ENCODE measurements at regions not wholly inside any gene's neighbourhood (a gene's known extent, or its start where the extent isn't known, plus 50 kb on each side); places are given as distances from the start of the nearest gene placed in this dataset.
"Not testable (repeated sequence)": the region's sequence is repeated elsewhere in the genome, so short reads cannot be mapped to it uniquely, and the experiment has no call there.

- TF ChIP-seq, protein P1, sequence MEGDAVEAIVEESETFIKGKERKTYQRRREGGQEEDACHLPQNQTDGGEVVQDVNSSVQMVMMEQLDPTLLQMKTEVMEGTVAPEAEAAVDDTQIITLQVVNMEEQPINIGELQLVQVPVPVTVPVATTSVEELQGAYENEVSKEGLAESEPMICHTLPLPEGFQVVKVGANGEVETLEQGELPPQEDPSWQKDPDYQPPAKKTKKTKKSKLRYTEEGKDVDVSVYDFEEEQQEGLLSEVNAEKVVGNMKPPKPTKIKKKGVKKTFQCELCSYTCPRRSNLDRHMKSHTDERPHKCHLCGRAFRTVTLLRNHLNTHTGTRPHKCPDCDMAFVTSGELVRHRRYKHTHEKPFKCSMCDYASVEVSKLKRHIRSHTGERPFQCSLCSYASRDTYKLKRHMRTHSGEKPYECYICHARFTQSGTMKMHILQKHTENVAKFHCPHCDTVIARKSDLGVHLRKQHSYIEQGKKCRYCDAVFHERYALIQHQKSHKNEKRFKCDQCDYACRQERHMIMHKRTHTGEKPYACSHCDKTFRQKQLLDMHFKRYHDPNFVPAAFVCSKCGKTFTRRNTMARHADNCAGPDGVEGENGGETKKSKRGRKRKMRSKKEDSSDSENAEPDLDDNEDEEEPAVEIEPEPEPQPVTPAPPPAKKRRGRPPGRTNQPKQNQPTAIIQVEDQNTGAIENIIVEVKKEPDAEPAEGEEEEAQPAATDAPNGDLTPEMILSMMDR (IDR thresholded peaks at IDR 0.05; ENCODE audit: borderline replicate concordance): no peak
- Histone ChIP-seq H3K27me3 (ENCODE audit: low read depth) (no peaks in the 10 kb centered on the region), H3K9me3 (replicated peaks) (peaks cover 18% of the 10 kb centered on the region), H3K27ac (replicated peaks) (no peak overlapping the region), H3K36me3 (no peaks in the 10 kb centered on the region), H3K4me3 (no peak overlapping the region), H3K4me1 (no peaks in the 10 kb centered on the region)
- intact Hi-C loops (cut with micrococcal nuclease): no loop called here
- DNase-seq: no peak
These were observed 617.8 kb downstream of the TRIB2 start for GRCh38 chr2:13334545-13334944.

- TF ChIP-seq, protein P1 (IDR thresholded peaks at IDR 0.05; ENCODE audit: borderline replicate concordance): no peak
- Histone ChIP-seq H3K27ac (replicated peaks) (no peak overlapping the region), H3K4me1 (no peaks in the 10 kb centered on the region), H3K9me3 (replicated peaks) (peaks cover 18% of the 10 kb centered on the region), H3K4me3 (no peak overlapping the region), H3K36me3 (no peaks in the 10 kb centered on the region), H3K27me3 (ENCODE audit: low read depth) (no peaks in the 10 kb centered on the region)
- DNase-seq: no peak
- intact Hi-C loops (cut with micrococcal nuclease): no loop called here
These were observed 619.3 kb downstream of the TRIB2 start for GRCh38 chr2:13335862-13336535.

DNA sequence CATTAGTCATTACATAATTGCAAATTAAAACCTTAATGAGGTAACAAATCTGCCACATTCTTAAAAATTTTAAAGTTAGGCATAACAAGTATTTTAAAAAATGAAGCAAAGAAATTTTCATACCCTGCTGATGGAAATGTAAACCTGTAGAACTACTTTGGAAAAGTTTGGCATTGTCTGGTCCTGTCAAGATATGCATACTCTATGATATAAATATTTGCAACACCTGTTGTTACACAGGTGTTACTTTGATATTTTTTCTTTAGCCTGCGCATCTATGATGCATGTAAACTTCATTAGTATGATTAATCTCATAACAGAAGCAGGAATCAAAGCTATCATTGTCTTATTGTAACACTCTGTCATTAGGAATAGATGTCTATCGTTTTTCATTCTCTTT lies 634.3 kb downstream of the TRIB2 start:
- TF ChIP-seq, protein P1 (IDR thresholded peaks at IDR 0.05; ENCODE audit: borderline replicate concordance): no peak

GRCh38 chr2:13353083-13353482 lies 636.3 kb downstream of the TRIB2 start:
- H3K4me1 ChIP-seq: no peaks in the 10 kb centered on the region
- intact Hi-C loops (cut with micrococcal nuclease): no loop called here

More for the DNA sequence above, 634.3 kb downstream of the TRIB2 start:
- Histone ChIP-seq H3K9me3 (replicated peaks) (peaks cover 4% of the 10 kb centered on the region), H3K27ac (replicated peaks) (no peak overlapping the region), H3K4me3 (no peak overlapping the region), H3K36me3 (no peaks in the 10 kb centered on the region), H3K27me3 (ENCODE audit: low read depth) (no peaks in the 10 kb centered on the region), H3K4me1 (no peaks in the 10 kb centered on the region)
- intact Hi-C loops (cut with micrococcal nuclease): no loop called here
- no peak for DNase-seq

GRCh38 chr2:13354031-13354430 lies 637.3 kb downstream of the TRIB2 start:
- Histone ChIP-seq H3K4me1 (no peaks in the 10 kb centered on the region), H3K9me3 (replicated peaks) (peaks cover 4% of the 10 kb centered on the region), H3K36me3 (no peaks in the 10 kb centered on the region), H3K27me3 (ENCODE audit: low read depth) (no peaks in the 10 kb centered on the region), H3K4me3 (no peak overlapping the region), H3K27ac (replicated peaks) (no peak overlapping the region)
- TF ChIP-seq, protein P1 (IDR thresholded peaks at IDR 0.05; ENCODE audit: borderline replicate concordance): no peak
- intact Hi-C loops (cut with micrococcal nuclease): no loop called here
- DNase-seq: no peak

More at GRCh38 chr2:13353083-13353482, 636.3 kb downstream of the TRIB2 start:
- Histone ChIP-seq H3K4me3 (no peak overlapping the region), H3K27ac (replicated peaks) (no peak overlapping the region), H3K36me3 (no peaks in the 10 kb centered on the region), H3K9me3 (replicated peaks) (peaks cover 4% of the 10 kb centered on the region), H3K27me3 (ENCODE audit: low read depth) (no peaks in the 10 kb centered on the region)
- no peak for DNase-seq
- TF ChIP-seq, protein P1 (IDR thresholded peaks at IDR 0.05; ENCODE audit: borderline replicate concordance): no peak

GRCh38 chr2:13381928-13382327 lies 665.2 kb downstream of the TRIB2 start:
- H3K36me3 ChIP-seq; H3K4me1 ChIP-seq; H3K4me3 ChIP-seq; DNase-seq; intact Hi-C loops (cut with micrococcal nuclease); H3K9me3 ChIP-seq (replicated peaks); H3K27me3 ChIP-seq (ENCODE audit: low read depth); H3K27ac ChIP-seq (replicated peaks): not testable (repeated sequence)

GRCh38 chr2:13389172-13389571 lies 672.4 kb downstream of the TRIB2 start:
- H3K9me3 ChIP-seq (replicated peaks): peaks cover 18% of the 10 kb centered on the region
- DNase-seq; H3K4me3 ChIP-seq; H3K27me3 ChIP-seq (ENCODE audit: low read depth); intact Hi-C loops (cut with micrococcal nuclease); H3K4me1 ChIP-seq; H3K36me3 ChIP-seq; H3K27ac ChIP-seq (replicated peaks): not testable (repeated sequence)

Data from left ventricle myocardium inferior (tissue), 1 donor.